OCI-LY7 (cell line): ENCODE measurements at regions not wholly inside any gene's neighbourhood (a gene's known extent, or its start where the extent isn't known, plus 50 kb on each side); places are given as distances from the start of the nearest gene placed in this dataset.

Source experiments
- BruUV-seq: library from RNA; stranded (reverse); fragments of 400-500 nt; replicated peaks from 2 replicates; lab custom pipeline; 2021; lab: Mats Ljungman, UMichigan
- CTCF ChIA-PET: fragments of 300-600 bp; sonication (Branson Sonifier 250); formaldehyde crosslinking; loops from one replicate; lab custom pipeline; 2022; ENCODE audit warnings: antibody characterized with exemption; ENCODE audit not compliant: unreplicated experiment; lab: Charles Lee
- POLR2A ChIA-PET: fragments of 300-600 bp; sonication (Branson Sonifier 250); formaldehyde crosslinking; loops from one replicate; lab custom pipeline; 2022; ENCODE audit warnings: antibody characterized with exemption; lab: Charles Lee
- DNase-seq: peaks from one replicate; pipeline ENCODE4 v3.0.0-alpha.2; 2015; ENCODE audit warnings: low spot score
- H2AFZ ChIP-seq: fragments of 200-600 bp; sonication (generic), shearing (Covaris generic); 2 replicates; pipeline ENCODE4 v1.6.1; 2014; ENCODE audit warnings: mild to moderate bottlenecking, antibody characterized with exemption, low read length, moderate library complexity
- H3K27ac ChIP-seq: fragments of 200-600 bp; sonication (generic); 2 replicates; pipeline ENCODE4 v1.5.1; 2014; ENCODE audit warnings: mixed run types, low read depth, mild to moderate bottlenecking, moderate library complexity, low read length, inconsistent platforms; ENCODE audit not compliant: poor library complexity, severe bottlenecking
- H3K36me3 ChIP-seq: fragments of 200-600 bp; sonication (generic); 2 replicates; pipeline ENCODE4 v1.6.1; 2014; ENCODE audit warnings: mild to moderate bottlenecking, antibody characterized with exemption, low read length, moderate library complexity, mixed read lengths; ENCODE audit not compliant: insufficient read depth
- H3K4me1 ChIP-seq: fragments of 200-600 bp; sonication (generic); 2 replicates; pipeline ENCODE4 v1.5.1; 2014; ENCODE audit warnings: mild to moderate bottlenecking, low read length; ENCODE audit not compliant: insufficient read depth, poor library complexity, severe bottlenecking
- H3K4me2 ChIP-seq: fragments of 200-600 bp; sonication (generic); 2 replicates; pipeline ENCODE4 v1.6.1; 2014; ENCODE audit warnings: mild to moderate bottlenecking, low read length
- H3K4me3 ChIP-seq: fragments of 200-600 bp; sonication (generic); 2 replicates; pipeline ENCODE4 v1.5.1; 2014; ENCODE audit warnings: mild to moderate bottlenecking, low read depth, low read length; ENCODE audit not compliant: poor library complexity, severe bottlenecking
- H3K79me2 ChIP-seq: fragments of 200-600 bp; sonication (generic); 2 replicates; pipeline ENCODE4 v1.6.1; 2016; ENCODE audit warnings: low read depth, mild to moderate bottlenecking, low read length, moderate library complexity, mixed read lengths; ENCODE audit not compliant: insufficient read depth
- H3K9me2 ChIP-seq: fragments of 200-600 bp; sonication (generic); 2 replicates; pipeline ENCODE4 v1.6.1; 2016; ENCODE audit warnings: mild to moderate bottlenecking, low read length, mixed read lengths; ENCODE audit not compliant: insufficient read depth
- H3K9me3 ChIP-seq: fragments of 200-600 bp; sonication (generic); 2 replicates; pipeline ENCODE4 v1.6.1; 2014; ENCODE audit warnings: mild to moderate bottlenecking, mixed run types, low read length, mixed read lengths
- H4K20me1 ChIP-seq: fragments of 200-600 bp; sonication (generic); 2 replicates; pipeline ENCODE4 v1.6.1; 2014; ENCODE audit warnings: mild to moderate bottlenecking, antibody characterized with exemption, low read length, moderate library complexity, mixed read lengths; ENCODE audit not compliant: insufficient read depth
- EZH2phosphoT487 ChIP-seq: fragments of 200-600 bp; sonication (generic); IDR thresholded peaks from 2 replicates; pipeline ENCODE4 v1.6.1; 2018; ENCODE audit warnings: low read depth, borderline replicate concordance, mild to moderate bottlenecking, mixed run types, antibody characterized with exemption, low read length, moderate library complexity, mixed read lengths
- intact Hi-C: fragments of 100-400 bp; cut with micrococcal nuclease; formaldehyde crosslinking; loops from one replicate; pipeline ENCODE4 v1.10.0; 2022; ENCODE audit not compliant: unreplicated experiment
- TF ChIP-seq, protein P1 (sequence below): fragments of 200-600 bp; sonication (generic); conservative IDR thresholded peaks from 2 replicates; pipeline ENCODE4 v1.5.1; 2014; ENCODE audit warnings: mild to moderate bottlenecking, antibody characterized with exemption, low read length, moderate library complexity, mixed read lengths

DNA sequence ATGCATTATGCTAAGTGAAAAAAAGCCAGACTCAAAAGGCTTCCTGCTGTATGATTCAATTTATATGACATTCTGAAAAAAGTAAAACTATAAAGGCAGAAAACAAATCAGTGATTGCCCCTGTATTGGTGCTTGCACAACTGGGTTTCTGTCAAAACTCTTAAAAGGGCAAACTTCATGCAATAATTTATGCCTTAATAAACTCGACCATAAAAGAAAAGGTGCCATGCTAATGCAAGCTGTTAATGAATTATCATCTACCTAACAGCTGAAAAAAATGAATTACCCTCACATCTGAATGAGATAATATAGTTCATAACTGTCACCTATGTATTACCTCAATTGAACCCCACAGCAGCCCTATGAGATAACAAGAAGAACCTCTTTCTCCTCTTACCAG is 120.8 kb upstream of the ATP1A1 start:
- H3K9me2 ChIP-seq, result no peaks in the 10 kb centered on the region
- BruUV-seq, result no TSS peak

DNA sequence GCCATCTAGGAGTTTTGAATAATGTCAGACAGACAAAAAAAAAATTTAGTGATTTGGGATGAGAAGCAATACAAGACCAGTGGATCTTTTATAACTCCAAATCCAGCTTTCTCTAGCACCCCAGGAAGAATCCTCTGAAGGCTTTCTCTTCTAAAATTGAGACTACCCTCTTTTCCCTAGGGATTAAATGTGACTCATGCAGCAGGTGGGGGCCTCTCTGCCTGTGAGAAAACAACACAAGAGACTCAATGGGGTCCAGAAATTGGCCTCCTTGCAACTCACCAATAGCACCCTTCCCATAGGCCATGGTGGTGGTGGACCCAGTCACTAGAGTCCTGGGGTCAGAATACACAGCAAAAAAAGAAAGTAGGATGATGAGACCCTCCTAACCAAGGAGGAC is 120.3 kb upstream of the ATP1A1 start:
- Histone ChIP-seq H3K79me2 (no peaks in the 10 kb centered on the region), H3K9me2 (no peaks in the 10 kb centered on the region), H3K27ac (no peak overlapping the region), H3K4me3 (no peak overlapping the region), H3K4me2 (peak overlapping the region; percentile 42), H3K36me3 (no peaks in the 10 kb centered on the region), H3K4me1 (peaks cover 54% of the 10 kb centered on the region), H4K20me1 (no peaks in the 10 kb centered on the region), H2AFZ (no peak overlapping the region), H3K9me3 (peaks cover 8% of the 10 kb centered on the region; the same call in 1 of the 2 replicates)
- peak; percentile 35 for DNase-seq
- CTCF ChIA-PET, result no interaction called here
- intact Hi-C loops, result no loop called here
- TF ChIP-seq EZH2phosphoT487, result no peak
- TF ChIP-seq, protein P1, sequence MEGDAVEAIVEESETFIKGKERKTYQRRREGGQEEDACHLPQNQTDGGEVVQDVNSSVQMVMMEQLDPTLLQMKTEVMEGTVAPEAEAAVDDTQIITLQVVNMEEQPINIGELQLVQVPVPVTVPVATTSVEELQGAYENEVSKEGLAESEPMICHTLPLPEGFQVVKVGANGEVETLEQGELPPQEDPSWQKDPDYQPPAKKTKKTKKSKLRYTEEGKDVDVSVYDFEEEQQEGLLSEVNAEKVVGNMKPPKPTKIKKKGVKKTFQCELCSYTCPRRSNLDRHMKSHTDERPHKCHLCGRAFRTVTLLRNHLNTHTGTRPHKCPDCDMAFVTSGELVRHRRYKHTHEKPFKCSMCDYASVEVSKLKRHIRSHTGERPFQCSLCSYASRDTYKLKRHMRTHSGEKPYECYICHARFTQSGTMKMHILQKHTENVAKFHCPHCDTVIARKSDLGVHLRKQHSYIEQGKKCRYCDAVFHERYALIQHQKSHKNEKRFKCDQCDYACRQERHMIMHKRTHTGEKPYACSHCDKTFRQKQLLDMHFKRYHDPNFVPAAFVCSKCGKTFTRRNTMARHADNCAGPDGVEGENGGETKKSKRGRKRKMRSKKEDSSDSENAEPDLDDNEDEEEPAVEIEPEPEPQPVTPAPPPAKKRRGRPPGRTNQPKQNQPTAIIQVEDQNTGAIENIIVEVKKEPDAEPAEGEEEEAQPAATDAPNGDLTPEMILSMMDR, result no peak
- POLR2A ChIA-PET, result no interaction called here
- no TSS peak for BruUV-seq

More for the DNA sequence above, 120.8 kb upstream of the ATP1A1 start:
- POLR2A ChIA-PET, result no interaction called here
- Histone ChIP-seq H3K9me3 (peaks cover 8% of the 10 kb centered on the region; the same call in 1 of the 2 replicates), H3K36me3 (no peaks in the 10 kb centered on the region), H3K27ac (no peak overlapping the region), H2AFZ (no peak overlapping the region), H3K4me3 (no peak overlapping the region), H3K4me1 (peaks cover 49% of the 10 kb centered on the region), H3K4me2 (peak overlapping the region; percentile 42; the same call in 1 of the 2 replicates), H4K20me1 (no peaks in the 10 kb centered on the region), H3K79me2 (no peaks in the 10 kb centered on the region)
- intact Hi-C loops, result no loop called here
- CTCF ChIA-PET, result no interaction called here
- TF ChIP-seq, protein P1, result no peak
- TF ChIP-seq EZH2phosphoT487, result no peak
- no peak for DNase-seq

DNA sequence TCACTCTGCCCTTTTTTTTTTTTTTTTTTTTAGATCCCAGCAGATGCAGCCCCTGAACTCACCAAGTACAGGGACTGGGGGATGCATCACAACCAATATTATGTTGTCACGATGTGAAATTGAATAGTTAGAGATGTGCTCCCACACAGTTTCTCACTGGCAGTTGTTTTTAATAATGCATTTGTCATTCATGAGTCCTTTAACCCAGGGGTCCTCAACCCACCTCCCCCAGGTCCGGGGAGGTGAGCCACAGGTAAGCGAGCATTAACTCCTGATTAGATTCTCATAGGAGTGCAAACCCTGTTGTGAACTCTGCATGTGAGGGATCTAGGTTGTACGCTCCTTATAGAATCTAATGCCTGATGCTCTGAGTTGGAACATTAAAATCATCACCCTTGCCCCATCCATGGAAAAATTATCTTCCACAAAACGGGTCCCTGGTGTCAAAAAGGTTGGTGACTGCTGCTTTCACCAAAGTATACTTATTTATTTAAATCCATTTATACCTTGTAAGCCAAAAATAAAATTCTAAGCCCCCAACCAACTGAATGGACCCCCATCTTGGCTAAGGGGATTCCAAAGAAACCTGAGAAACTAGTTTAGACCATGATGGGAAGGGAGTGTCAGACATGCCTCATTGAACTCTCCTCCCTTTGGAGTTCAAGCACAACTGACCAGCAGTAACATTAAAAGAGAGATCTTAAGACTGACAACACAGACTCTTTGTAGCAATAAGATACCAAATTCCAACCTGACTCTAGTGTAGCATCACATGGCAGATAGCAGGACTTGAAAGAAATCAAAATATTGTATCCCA is 119.3 kb upstream of the ATP1A1 start:
- Histone ChIP-seq H3K9me3 (peaks cover 8% of the 10 kb centered on the region; the same call in 1 of the 2 replicates), H3K27ac (no peak overlapping the region), H3K4me3 (no peak overlapping the region), H3K79me2 (no peaks in the 10 kb centered on the region), H3K4me2 (no peak overlapping the region), H4K20me1 (no peaks in the 10 kb centered on the region), H3K9me2 (no peaks in the 10 kb centered on the region), H3K36me3 (no peaks in the 10 kb centered on the region), H2AFZ (no peak overlapping the region), H3K4me1 (peaks cover 64% of the 10 kb centered on the region)
- ChIA-PET POLR2A (interaction anchor here (0.8 to 2.5 kb wide), 3 partner anchors 23 to 29 kb away, joined by 3 to 7 read pairs (median 4); no protein-coding TSS in a partner anchor), CTCF (no interaction called here)
- intact Hi-C loops, result no loop called here
- no peak for DNase-seq
- no TSS peak for BruUV-seq
- TF ChIP-seq, protein P1, result no peak
- no peak for TF ChIP-seq EZH2phosphoT487
